ENCODE measurements at regions not wholly inside any gene's neighbourhood (a gene's known extent, or its start where the extent isn't known, plus 50 kb on each side); places are given as distances from the start of the nearest gene placed in this dataset.

- TF ChIP-seq, protein P1, sequence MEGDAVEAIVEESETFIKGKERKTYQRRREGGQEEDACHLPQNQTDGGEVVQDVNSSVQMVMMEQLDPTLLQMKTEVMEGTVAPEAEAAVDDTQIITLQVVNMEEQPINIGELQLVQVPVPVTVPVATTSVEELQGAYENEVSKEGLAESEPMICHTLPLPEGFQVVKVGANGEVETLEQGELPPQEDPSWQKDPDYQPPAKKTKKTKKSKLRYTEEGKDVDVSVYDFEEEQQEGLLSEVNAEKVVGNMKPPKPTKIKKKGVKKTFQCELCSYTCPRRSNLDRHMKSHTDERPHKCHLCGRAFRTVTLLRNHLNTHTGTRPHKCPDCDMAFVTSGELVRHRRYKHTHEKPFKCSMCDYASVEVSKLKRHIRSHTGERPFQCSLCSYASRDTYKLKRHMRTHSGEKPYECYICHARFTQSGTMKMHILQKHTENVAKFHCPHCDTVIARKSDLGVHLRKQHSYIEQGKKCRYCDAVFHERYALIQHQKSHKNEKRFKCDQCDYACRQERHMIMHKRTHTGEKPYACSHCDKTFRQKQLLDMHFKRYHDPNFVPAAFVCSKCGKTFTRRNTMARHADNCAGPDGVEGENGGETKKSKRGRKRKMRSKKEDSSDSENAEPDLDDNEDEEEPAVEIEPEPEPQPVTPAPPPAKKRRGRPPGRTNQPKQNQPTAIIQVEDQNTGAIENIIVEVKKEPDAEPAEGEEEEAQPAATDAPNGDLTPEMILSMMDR (IDR thresholded peaks at IDR 0.05 in 2 of 3, conservative IDR thresholded peaks at IDR 0.05 in 1 of 3; ENCODE audit: borderline replicate concordance in 1 of 3, insufficient read depth in 1 of 3, low read depth in 2 of 3, low read length in 2 of 3) = no peak
- TF ChIP-seq POLR2A (IDR thresholded peaks at IDR 0.05; ENCODE audit: borderline replicate concordance, extremely low read depth, insufficient read depth, insufficient read length) = no peak
- TF ChIP-seq SP1 (IDR thresholded peaks at IDR 0.05; ENCODE audit: low read depth) = no peak
- TF ChIP-seq EZH2 (IDR thresholded peaks at IDR 0.05) = no peak
- no peak for TF ChIP-seq FOSL1 (IDR thresholded peaks at IDR 0.05; ENCODE audit: low read depth)
- TF ChIP-seq RAD21 (IDR thresholded peaks at IDR 0.05; ENCODE audit: low read depth) = no peak
- TF ChIP-seq, protein P2, sequence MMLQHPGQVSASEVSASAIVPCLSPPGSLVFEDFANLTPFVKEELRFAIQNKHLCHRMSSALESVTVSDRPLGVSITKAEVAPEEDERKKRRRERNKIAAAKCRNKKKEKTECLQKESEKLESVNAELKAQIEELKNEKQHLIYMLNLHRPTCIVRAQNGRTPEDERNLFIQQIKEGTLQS (IDR thresholded peaks at IDR 0.05) = no peak
- no peak for TF ChIP-seq EZH2phosphoT487 (IDR thresholded peaks at IDR 0.05; ENCODE audit: borderline replicate concordance)
- TF ChIP-seq ZNF274 (IDR thresholded peaks at IDR 0.05; ENCODE audit: low read depth, low read length) = no peak
- no peak for TF ChIP-seq JUND (IDR thresholded peaks at IDR 0.05)
- TF ChIP-seq ZBTB33 (IDR thresholded peaks at IDR 0.05; ENCODE audit: extremely low read depth, insufficient replicate concordance, low read length) = no peak
- TF ChIP-seq SIN3A (IDR thresholded peaks at IDR 0.05; ENCODE audit: low read depth) = no peak
- TF ChIP-seq POLR2AphosphoS5 (IDR thresholded peaks at IDR 0.05; ENCODE audit: low read depth, low read length) = no peak
- TF ChIP-seq ELF1 (IDR thresholded peaks at IDR 0.05; ENCODE audit: borderline replicate concordance, low read depth) = no peak
These were observed 588.6 kb upstream of the SEMA3D start for GRCh38 chr7:85775431-85775830.
